Ovary (tissue), 3 donors: ENCODE measurements at regions not wholly inside any gene's neighbourhood (a gene's known extent, or its start where the extent isn't known, plus 50 kb on each side); places are given as distances from the start of the nearest gene placed in this dataset.

Source experiments
- CTCF ChIP-seq, 3 donors: fragments of 450-650 bp in 2 of 3; fragments of 200-600 bp in 1 of 3; IDR thresholded peaks; one replicate each; pipeline versions ENCODE4 v1.5.1 to v1.8.0; 2016 to 2022; ENCODE audit warnings: antibody characterized with exemption in 3 of 3, mild to moderate bottlenecking in 1 of 3
- EP300 ChIP-seq: sonication (generic); formaldehyde crosslinking; IDR thresholded peaks from one replicate; pipeline ENCODE4 v1.6.1; 2017; ENCODE audit warnings: antibody characterized with exemption
- POLR2A ChIP-seq: fragments of 450-650 bp; IDR thresholded peaks from one replicate; pipeline ENCODE4 v1.6.1; 2017; ENCODE audit warnings: antibody characterized with exemption, mild to moderate bottlenecking, moderate library complexity
- donor health status: DM: no; HTN: no; CAD: no.

- TF ChIP-seq EP300: no peak
- TF ChIP-seq POLR2A: no peak
- no peak for TF ChIP-seq CTCF (IDR thresholded peaks at IDR 0.05)
Observed at GRCh38 chr3:148126956-148127355, 570.7 kb upstream of the AGTR1 start.
